AG09309 (cell line): ENCODE measurements at regions not wholly inside any gene's neighbourhood (a gene's known extent, or its start where the extent isn't known, plus 50 kb on each side); places are given as distances from the start of the nearest gene placed in this dataset.

ENCODE experiments used
- DNase-seq: peaks from one replicate; pipeline ENCODE4 v3.0.0-alpha.2; 2010; ENCODE audit warnings: low read depth
- H3K4me3 ChIP-seq: 2 replicates; pipeline ENCODE4 v1.5.1; 2011; ENCODE audit warnings: mild to moderate bottlenecking, low read depth, low read length, moderate library complexity; ENCODE audit not compliant: control insufficient read depth
- CTCF ChIP-seq: IDR thresholded peaks from 2 replicates; pipeline ENCODE4 v1.5.1; 2011; ENCODE audit warnings: mild to moderate bottlenecking, low read depth, low read length, inconsistent platforms; ENCODE audit not compliant: insufficient read depth, control insufficient read depth; ENCODE audit errors: missing control alignments

- no peak for TF ChIP-seq CTCF
- no peak for DNase-seq
- H3K4me3 ChIP-seq = no peak overlapping the region
Measured at GRCh38 chr16:86970726-86971125, 346.5 kb downstream of the C16orf95 start.

GRCh38 chr16:86971251-86971650, 345.9 kb downstream of the C16orf95 start:
- no peak for TF ChIP-seq CTCF
- DNase-seq = no peak
- no peak overlapping the region for H3K4me3 ChIP-seq

GRCh38 chr16:86974120-86974519, 343.1 kb downstream of the C16orf95 start:
- H3K4me3 ChIP-seq = no peak overlapping the region
- no peak for TF ChIP-seq CTCF
- DNase-seq = no peak

- no peak for DNase-seq
- TF ChIP-seq CTCF = no peak
- no peak overlapping the region for H3K4me3 ChIP-seq
Measured at GRCh38 chr16:86975445-86975844, 341.7 kb downstream of the C16orf95 start.

- DNase-seq = no peak
- TF ChIP-seq CTCF = no peak
- H3K4me3 ChIP-seq = no peak overlapping the region
Measured at GRCh38 chr16:86977076-86977676, 340.0 kb downstream of the C16orf95 start.

GRCh38 chr16:86978445-86979030, 338.7 kb downstream of the C16orf95 start:
- no peak overlapping the region for H3K4me3 ChIP-seq
- no peak for TF ChIP-seq CTCF
- DNase-seq = no peak
